GM21360 (cell line): ENCODE measurements at regions not wholly inside any gene's neighbourhood (a gene's known extent, or its start where the extent isn't known, plus 50 kb on each side); places are given as distances from the start of the nearest gene placed in this dataset.
"Not testable (repeated sequence)": the region's sequence is repeated elsewhere in the genome, so short reads cannot be mapped to it uniquely, and the experiment has no call there.

ENCODE experiments used
- ATAC-seq: cut with Tn5 transposase; IDR thresholded peaks from one replicate; pipeline ENCODE4 v1.9.1; 2021; ENCODE audit warnings: mild to moderate bottlenecking, moderate library complexity; ENCODE audit not compliant: unreplicated experiment

DNA sequence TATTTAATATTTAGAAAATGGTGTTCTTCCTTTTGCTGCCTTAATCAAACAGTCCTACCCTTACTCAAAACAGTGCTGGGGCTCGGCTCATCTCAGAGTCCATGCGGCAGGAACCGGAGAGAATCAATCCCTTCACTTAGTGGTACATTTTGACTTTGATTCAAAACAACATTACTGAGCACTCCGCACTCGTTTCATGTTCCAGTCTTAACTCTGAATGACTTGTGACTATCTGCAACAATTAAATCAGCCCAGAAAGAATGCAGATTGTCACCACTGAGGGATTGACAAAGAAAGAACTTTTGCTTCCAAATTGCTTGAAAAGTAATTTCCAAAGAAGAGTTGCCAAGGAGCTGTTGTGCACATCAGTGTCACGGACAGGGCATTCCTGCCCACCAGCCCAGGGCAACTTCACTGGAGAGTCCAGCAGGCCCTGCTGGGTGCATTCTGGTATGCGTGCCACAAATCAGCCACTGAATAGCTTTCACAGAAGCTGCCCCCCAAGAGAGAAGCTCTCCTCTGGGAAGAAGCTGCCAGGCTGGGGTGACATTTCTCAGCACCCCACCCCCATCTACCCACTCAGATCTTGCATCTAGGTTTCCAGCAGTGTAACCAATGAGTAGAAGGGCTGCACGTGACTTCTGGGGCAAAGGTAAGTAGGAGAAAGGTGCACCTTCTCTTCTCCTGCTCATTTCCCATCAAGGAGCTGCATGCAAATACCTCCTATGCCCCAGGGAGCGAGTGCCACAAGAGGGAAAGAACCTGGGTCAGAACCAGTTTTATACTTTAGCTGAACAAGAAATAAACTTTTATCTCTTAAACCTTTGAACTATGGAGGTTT is 84.6 kb upstream of the ATP8B1 start:
- no peak for ATAC-seq

DNA sequence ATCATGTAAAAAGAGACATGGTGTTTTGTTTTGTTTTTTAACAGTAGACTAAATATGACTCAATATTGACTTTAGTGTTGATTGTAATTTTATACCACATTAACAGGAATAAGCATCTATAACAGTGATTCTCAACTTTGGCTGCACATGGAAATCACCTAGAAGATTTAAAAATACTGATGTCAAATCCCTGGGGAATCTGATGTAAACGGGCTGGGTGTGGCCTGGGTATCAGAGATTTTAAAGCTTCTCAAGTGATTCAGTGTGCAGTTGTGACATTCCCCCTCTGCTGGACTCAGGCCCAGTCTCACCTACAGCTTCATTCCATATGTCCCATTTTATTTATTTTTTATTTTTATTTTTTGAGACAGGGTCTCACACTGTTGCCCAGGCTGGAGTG is 82.8 kb upstream of the ATP8B1 start:
- no peak for ATAC-seq

DNA sequence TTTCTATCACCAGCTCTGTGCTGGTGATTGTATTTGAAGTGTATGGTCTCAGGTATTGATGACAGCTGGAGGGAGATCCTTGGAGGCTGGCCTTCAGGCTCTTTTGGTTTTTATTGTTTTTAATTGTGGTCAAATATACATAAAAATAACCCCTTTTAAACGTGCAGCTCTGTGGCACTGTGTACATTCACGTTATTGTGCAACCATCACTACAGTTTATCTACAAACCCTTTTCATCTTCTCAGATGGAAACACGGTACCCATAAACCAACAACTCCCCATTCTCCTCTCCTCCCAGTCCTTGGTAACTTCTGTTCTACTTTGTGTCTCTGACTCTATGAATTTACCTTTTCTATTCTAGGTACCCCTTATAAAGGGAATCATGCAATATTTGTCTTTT is 79.3 kb upstream of the ATP8B1 start:
- ATAC-seq = no peak

DNA sequence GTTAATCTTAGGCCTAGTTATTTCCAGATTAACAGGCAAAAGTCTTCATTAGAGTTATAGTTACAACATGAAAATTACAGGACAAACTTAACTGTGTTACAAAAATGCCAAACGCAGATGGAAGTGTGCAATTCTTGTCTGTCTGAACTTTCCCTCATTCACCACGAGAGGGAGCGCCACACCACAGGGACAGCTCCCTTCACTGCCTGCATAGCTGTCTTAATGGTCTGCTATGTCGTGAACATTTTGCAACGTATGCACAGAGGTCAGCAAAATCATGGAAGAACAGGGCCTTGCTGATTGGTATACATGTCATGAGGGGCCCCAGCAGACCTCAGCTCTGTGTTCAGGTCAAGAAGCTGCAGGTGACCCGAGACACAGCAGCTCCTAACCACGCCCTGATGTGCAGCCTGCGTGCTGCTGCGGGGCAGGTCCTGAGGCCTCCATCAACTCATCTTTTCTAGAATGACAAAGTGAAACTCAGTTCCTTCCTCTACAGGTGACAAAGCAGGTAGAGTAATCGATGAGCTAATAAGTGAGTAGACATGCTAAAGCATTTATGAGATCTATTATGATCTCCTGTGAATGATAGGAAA is 78.8 kb upstream of the ATP8B1 start:
- no peak for ATAC-seq

DNA sequence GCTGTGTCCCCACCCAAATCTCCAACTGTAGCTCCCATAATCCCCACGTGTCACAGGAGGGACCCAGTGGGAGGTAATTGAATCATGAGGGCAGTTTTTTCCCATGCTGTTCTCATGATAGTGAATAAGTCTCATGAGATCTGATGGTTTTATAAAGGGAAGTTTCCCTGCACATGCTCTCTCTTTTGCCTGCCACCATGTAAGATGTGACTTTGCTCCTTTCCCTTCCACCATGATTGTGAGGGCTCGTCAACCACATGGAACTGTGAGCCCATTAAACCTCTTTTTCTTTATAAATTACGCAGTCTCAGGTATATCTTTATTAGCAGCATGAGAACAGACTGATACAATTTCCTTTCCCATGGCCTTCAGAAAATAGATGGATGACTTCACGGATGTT is 76.8 kb upstream of the ATP8B1 start:
- ATAC-seq = not testable (repeated sequence)

DNA sequence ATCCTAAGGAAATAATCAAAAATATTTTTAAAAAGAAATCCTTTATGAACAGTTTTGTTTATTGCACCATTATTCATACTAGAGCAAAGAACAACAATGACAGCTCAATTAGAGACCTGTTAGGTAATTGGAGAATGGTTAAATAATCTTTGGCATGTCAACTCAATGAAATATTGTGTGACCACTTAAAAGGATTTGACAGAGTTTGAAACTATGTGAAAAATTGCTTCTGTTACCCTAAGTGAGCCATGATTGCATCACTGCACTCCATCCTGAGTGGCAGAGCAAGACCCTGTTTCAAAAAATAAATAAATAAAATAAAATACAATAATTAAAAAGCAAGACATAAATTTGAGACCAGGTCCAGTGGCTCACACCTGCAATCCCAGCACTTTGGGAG is 66.1 kb upstream of the ATP8B1 start:
- ATAC-seq = no peak

DNA sequence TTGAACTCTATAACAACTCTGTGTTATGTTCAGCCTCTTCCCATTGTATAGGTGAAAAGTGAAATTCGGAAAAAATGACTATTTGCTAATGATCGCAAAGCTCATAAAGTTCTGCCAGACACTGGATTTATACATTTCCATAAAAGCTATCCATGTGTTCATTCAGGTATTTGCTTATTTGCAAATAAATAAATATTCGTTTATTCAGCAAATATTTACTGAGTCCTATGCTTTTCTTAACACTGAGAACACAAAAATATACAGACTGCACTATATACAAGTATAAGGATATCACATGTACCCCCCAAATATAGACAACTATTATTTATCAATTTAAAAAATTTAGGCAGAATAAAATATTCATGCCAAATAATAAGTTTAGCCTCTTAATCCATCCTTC is 63.2 kb upstream of the ATP8B1 start:
- no peak for ATAC-seq

DNA sequence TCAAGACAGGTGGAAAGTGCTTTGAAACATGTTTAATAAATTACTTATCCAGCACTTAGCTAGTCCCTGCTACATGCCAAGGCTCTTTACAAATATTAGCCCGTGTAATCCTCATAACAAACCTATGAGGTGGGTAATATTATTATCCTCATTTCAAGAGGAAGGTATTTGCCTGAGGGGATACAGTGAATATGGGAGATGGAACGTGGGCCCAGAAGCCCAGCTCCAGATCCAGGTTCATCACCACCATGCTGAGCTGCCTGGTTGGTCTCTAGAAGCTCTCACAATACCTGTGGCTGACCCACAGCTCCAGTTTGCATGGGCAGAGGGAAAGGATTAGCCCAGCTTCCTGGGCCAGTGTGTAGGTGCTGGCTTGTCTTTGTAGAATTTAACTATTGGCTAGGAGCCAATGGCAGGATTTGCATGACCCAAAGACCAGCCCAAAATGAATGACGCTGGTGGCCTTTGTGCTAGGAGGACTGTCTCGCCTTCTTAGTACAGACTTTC is 61.6 kb upstream of the ATP8B1 start:
- ATAC-seq = no peak

DNA sequence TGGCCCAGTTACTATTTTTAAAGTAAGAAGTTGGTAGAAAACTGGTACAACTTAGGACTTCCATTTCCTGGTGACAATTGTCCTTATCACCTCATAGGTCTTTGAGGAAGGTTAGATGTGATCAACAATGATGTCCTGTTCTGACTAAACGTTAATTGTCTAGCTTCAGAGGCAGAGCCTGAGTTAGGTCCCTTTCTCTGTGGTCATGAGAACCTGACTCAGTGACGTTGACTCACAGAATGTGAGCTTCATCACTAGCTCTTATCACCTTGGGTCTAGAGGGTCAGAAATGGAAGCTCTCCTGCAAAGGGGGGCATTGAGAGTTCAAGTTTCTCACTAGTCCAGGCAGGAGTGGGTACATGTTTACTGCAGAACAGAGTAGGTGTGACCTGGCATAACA is 60.6 kb upstream of the ATP8B1 start:
- ATAC-seq = no peak

DNA sequence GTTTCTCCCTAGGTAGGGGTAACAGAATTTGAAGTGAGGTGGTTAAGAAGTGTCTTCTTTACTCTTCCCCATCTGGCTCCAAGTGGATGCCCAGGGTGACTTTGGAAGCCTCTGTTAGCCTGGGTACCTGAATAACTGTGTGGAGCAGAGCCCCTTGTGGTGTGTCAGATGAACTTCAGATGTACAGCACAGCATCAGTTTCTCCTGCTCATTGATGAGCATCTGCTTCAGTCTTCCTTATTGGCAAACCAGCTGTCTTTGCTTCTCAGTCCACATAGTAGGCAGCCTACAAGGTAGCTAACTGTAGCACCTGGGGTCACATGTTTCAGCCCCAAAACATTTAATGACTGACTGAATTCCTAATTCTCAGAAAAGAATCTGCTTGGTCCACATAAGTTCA is 56.2 kb upstream of the ATP8B1 start:
- ATAC-seq = no peak

DNA sequence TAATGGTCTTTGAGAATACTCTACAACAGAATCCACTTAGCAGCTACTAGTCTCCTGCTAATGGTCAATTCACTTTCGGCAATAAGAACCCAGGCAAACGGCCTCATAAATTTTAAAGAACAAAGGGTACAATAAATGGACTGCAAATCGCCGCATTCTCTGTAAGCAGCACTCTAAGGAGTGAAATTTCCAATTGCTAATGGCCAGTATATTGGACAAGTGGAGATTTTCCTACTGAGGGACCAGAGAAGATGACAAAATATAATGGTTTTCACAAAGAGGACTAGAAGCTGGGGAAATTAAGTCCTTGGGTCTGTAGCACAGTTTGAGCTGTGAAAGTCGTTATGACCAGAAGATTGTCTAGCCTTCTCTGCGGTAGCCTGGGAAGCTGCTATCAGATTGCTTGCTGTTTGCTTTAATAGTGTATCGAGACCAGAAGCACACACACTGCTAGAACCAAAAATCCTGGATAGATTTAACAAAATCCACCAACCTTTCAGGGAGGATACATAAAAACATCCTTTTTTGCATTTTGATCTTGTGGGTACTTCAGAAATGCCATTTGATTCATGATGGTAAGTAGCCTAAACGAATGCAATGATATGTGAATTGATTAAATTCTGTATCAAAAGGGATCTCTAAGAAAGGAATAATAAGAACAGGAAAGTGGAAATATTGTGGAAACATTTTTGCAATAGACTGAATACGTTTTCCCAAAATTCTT is 53.6 kb upstream of the ATP8B1 start:
- ATAC-seq = no peak

DNA sequence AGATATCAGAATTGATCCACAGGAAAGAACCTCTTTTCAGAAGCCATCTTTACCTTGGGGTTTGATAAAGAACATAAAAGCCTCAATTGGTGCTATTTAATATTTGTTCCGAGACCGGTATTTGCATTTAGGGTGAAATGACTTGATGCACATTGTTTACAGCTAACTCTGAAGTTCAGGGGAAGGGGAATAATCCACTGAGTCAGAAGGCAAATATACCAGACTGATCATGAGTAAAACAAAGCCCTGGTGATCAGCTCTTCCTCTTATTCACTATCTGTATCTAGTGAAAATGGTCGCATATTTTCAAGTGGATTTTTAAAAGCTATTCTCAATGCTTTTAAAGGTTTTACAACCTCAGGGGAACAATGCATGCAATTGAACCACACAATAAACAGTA is 53.0 kb upstream of the ATP8B1 start:
- no peak for ATAC-seq

DNA sequence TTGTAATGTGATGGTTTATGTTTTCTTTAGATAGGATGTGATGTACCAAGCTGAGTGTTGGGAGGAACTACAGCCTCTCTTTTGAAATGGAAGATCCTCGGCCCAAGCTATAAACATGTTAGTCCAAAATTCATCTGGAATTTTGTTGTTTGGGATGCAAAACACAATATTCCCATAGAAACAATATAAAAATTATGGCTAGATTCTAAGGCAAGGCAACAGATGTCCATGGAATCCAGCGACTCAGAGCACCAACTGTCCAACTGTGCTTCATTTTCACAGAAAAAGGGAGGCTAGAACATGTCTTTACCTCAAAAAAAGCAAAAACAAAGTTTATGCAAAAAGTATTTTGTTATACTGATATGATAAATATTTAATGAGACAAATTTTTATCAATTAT is 52.4 kb upstream of the ATP8B1 start:
- no peak for ATAC-seq

DNA sequence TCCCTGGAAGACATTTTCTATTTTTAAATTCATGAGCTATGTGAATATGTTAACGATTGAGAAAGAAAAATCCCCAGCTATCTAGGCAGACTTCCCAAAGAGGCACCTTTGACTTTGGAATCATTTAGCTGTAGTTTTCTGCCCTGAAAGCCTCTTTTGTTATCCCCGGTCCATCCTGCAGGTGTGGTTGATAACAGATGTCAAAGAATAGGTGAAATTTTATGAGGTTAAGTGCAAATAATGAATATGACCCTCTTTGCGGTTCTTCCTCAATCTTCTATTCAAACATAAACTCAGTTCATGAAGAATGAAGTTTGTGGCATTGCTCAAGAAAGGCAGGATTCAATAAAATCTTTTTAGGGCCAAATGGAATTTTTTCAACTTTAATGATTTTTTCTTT is 51.6 kb upstream of the ATP8B1 start:
- ATAC-seq = no peak

DNA sequence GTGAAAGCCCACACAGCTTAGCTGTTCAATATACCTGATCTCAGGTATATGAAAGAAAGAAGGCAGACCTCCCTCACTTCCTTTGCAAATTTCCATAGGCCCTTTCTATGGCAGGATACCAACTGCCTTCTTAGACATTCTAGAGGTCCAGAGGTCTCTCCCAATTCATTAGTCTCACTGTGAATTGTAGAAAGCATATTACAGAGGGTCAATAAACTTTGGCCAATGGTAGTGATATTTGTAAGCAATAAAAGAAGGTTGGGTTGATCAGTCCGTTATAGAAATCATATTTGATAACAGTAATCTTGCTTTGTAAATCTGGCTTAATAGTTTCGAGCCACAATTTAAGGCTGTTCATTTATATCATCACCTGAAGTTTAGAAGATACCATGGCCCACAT is 50.7 kb upstream of the ATP8B1 start:
- ATAC-seq = no peak

DNA sequence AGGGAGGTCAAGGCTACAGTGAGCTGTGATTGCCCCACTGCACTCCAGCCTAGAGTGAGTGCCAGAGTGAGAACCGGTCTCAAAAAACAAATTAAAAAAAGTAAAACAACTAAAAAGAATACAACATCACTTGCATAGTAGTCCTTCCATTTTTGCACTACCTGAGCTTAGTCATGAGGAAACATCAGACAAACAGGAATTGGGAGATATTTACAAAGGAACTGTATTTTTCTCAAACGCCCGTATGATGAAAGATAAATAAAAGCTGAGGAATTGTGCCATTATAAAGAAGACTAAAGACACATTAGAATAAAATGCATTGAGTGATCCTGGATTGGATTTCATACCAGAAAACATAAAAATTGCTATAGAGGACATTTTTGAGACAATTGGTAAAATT is 50.0 kb upstream of the ATP8B1 start:
- ATAC-seq = no peak
